T47D (cell line): ENCODE measurements at regions not wholly inside any gene's neighbourhood (a gene's known extent, or its start where the extent isn't known, plus 50 kb on each side); places are given as distances from the start of the nearest gene placed in this dataset.
"Not testable (repeated sequence)": the region's sequence is repeated elsewhere in the genome, so short reads cannot be mapped to it uniquely, and the experiment has no call there.

ENCODE experiments used
- DNase-seq, 2 experiments: peaks; one replicate each; pipeline versions ENCODE4 v3.0.0 to v3.0.0-alpha.2; 2011 to 2012; ENCODE audit warnings: low read depth in 1 of 2, low spot score in 1 of 2
- JUND ChIP-seq: IDR thresholded peaks from 2 replicates; pipeline ENCODE4 v1.6.1; 2012; ENCODE audit warnings: low read depth
- in situ Hi-C: cut with HindIII; loops from 2 replicates; pipeline ENCODE4 v1.10.0; 2016; ENCODE audit warnings: low sequenced_read_pairs, low pct_unique_long_range_greater_than_20kb

DNA sequence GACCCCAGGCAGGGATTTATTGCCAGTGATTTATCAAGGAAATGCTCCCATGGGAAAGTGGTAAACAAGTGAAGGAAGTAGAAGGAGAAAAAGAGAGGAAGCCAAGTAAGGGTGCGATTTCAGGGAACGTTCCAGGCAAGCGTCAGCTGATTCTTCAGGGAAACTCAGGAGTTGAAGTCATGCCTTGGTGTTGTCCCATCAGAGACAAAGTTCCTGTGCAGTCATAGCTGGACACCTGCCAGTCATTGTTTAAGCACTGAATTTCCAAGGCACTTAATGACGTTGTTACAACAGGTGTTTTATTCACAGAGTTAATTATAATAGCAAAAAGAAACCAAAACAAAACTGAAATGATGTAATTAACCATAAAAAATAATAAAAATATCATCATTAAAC lies 381.8 kb upstream of the CRIM1 start:
- no peak for TF ChIP-seq JUND
- peak in 1 of 2 experiments; percentile 29 for DNase-seq
- in situ Hi-C loops, result no loop called here

DNA sequence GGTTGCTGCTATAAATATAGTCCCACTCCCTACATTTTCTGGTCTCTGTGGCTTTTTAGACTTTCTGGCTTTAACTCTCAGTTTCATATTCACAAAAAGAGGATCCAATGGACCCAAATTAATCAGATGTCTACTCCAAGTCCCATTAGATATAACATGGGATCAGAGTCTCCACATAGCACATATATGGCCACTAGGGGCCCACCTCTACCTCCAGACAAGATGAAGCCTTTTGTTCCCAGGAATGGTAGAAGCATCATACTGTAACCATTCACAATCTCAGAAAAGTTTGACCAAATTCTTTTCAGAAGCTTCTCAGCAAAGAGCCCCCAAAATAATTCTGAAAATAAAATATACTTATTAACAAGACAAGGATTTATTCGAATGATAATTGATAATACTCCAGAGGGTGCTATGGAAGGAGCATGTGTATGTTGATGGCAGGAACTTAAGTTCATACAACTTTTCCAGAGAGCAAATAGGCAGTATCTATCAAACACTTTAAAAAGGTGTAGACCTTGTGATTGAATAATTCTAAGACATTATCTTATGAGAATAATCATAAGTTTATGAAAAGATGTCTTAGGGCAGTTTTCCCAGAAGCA lies 382.3 kb upstream of the CRIM1 start:
- peak; percentile 11 to 58 for DNase-seq
- in situ Hi-C loops, result no loop called here
- no peak for TF ChIP-seq JUND

GRCh38 chr2:35963824-35964223 lies 391.8 kb upstream of the CRIM1 start:
- DNase-seq, result no peak
- in situ Hi-C loops, result no loop called here
- no peak for TF ChIP-seq JUND

DNA sequence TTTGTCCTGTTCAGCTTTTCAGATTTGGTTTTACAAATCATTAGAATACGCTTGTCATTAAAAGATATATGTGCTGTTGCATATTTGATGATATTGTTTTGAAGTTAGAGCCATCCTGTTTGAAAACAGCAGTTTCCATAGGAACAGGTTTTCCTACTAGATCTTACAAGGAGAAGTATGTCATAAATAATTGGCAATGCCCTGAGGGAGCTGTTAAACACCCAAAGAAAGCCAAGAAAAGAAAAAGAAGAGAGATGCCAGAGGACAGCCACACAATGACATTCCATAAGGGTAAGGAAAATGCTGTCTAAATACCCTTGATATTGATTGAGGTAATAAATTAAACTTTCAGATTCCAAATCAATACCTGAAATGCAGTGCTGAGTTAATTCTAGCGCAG lies 392.2 kb upstream of the CRIM1 start:
- TF ChIP-seq JUND, result no peak
- peak in 1 of 2 experiments; percentile 12 for DNase-seq
- in situ Hi-C loops, result no loop called here

DNA sequence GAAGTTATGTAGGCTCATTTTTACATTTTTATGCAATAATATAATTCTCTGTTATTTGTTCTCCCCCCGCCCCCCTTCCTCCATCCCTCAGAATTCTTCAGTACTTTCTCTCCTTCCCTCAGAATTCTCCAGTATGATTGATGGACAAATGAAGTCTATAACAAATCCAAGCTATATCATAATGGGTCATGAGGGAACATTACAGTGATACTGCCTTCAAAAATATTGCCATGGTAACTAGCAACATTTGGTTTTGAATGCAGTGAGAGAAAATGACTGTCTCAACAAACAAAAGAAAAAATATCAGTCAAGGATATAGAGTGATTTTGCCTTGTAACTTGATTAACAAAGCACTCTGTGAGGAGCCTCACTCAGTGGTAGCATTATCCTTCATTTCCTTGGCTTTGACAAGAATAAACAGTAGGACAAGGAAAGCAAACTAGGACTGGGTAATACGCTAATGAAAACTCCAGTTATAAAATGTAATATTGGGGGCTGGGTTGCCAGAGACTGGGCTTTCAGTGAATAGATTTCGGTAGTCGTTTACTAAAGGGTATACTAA lies 392.9 kb upstream of the CRIM1 start:
- no peak for TF ChIP-seq JUND
- DNase-seq, result no peak
- in situ Hi-C loops, result no loop called here

- in situ Hi-C loops, result no loop called here
- TF ChIP-seq JUND, result no peak
- DNase-seq, result no peak
Observed at GRCh38 chr2:35960596-35960995, 395.0 kb upstream of the CRIM1 start.

DNA sequence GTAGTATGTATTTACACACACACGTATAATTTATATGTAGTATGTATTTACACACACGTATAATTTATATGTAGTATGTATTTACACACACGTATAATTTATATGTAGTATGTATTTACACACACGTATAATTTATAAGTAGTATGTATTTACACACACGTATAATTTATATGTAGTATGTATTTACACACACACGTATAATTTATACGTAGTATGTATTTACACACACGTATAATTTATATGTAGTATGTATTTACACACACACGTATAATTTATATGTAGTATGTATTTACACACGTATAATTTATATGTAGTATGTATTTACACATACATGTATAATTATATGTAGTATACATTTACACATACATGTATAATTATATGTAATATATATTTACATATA lies 398.5 kb upstream of the CRIM1 start:
- in situ Hi-C loops, result not testable (repeated sequence)

GRCh38 chr2:35946478-35946877 lies 409.1 kb upstream of the CRIM1 start:
- TF ChIP-seq JUND, result no peak
- DNase-seq, result no peak
- in situ Hi-C loops, result no loop called here

More for the DNA sequence above, 398.5 kb upstream of the CRIM1 start:
- not testable (repeated sequence) for DNase-seq

DNA sequence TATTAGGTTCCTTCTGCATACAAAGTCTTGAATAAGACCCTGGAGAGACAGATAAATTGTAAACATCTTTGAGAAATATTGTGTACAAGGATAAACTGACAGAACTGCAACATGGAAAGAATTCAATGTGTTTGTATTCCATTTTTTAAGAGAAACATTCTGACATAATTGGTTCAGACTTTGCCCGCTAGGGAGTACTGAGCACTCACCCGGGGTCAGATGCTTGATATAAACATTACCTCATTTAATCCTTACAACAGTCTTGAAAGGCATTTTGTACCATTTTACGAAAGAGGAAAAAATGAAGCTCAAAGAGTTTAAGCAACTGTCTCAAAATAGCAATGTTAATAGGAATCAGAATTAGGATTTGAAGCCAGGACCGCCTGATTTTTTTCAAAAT lies 416.7 kb upstream of the CRIM1 start:
- TF ChIP-seq JUND, result no peak
- in situ Hi-C loops, result no loop called here
- no peak for DNase-seq

- in situ Hi-C loops, result no loop called here
- no peak for DNase-seq
- no peak for TF ChIP-seq JUND
Observed at GRCh38 chr2:35933031-35933430, 422.5 kb upstream of the CRIM1 start.

DNA sequence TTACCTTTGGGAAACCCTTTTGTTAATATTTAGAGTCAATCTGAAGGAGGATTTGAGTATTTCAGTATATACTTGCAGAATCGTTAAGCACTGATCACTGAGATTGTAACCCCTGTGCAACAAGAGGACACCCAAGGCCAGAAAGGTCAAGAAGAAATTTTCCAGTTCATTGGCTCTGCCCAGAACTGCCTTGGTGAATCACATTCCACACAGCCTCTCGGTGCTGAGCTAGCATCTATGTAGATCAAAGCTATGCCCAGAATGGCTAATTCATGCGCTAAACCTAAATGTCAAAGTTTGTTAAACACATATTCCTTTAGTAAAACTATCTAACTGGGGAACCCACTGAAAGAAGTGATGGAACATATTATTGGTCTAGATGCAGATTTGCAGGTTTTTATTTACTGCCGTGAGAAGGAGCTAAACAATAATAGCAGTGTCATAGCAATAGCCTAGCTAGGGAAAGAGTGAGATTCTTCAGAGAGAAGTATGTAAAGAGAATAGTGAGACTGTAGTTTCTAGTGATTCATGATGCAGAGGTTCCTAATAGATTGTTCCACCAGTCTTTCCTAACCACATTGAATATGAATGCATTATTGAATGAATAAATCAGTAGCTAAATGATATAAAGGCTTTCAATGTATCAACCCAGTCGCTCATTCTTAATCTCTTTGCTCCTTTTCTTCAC lies 423.2 kb upstream of the CRIM1 start:
- TF ChIP-seq JUND, result no peak
- DNase-seq, result no peak
- in situ Hi-C loops, result no loop called here

DNA sequence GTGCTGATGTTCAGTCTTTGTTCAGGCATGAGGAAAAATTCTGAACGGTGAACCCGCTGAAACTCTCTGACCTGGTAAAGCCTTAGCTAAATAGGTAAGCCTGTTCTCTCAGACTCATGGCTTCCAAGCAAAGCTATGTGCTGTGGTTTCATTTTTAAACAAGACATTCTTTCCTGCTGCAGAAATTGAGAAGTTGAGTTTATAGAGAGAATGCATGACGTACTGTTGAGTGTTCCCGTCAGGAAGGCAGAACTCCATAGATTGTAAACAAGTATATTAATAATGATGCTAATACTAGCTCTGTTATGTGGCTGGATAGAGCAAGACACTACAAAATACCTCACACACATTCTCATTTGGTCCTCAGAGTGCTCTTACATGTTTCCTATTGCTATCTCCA lies 424.0 kb upstream of the CRIM1 start:
- no peak for TF ChIP-seq JUND
- in situ Hi-C loops, result no loop called here

DNA sequence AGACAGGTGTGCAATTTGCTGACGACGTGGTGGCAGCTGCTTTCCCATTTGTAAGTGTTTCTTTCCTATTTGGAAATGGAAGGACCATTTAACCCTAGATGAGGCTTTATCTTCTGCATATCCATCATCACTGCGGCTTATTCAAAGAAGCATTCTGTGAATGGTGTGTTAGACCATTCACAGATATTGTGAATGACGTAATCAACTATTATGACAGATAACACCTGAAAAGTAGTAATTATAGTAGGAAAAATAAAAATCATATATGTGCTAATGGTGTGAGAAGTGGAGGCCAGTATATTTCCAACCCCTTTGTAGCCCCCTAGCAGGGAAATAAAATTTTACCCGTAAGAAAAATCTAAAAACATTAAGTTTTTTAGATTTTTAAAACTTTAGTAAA lies 424.5 kb upstream of the CRIM1 start:
- no peak for DNase-seq
- in situ Hi-C loops, result no loop called here
- no peak for TF ChIP-seq JUND

More for the DNA sequence above, 424.0 kb upstream of the CRIM1 start:
- no peak for DNase-seq
